Liver (tissue), 8 donors: ENCODE measurements at regions not wholly inside any gene's neighbourhood (a gene's known extent, or its start where the extent isn't known, plus 50 kb on each side); places are given as distances from the start of the nearest gene placed in this dataset.

Source experiments
- DNase-seq: peaks from one replicate; pipeline ENCODE4 v3.0.0-alpha.2; 2017; ENCODE audit warnings: low spot score
- H3K27ac ChIP-seq, 2 donors: one replicate each; pipeline ENCODE4 v1.7.0; 2013; ENCODE audit warnings: inconsistent platforms in 2 of 2, low read length in 2 of 2, control low read depth in 1 of 2, low read depth in 1 of 2, mild to moderate bottlenecking in 1 of 2
- H3K27me3 ChIP-seq, 4 donors: one replicate each; pipeline versions ENCODE4 v1.6.1 to v1.7.0; 2013; ENCODE audit warnings: low read length in 3 of 4, inconsistent platforms in 1 of 4, mild to moderate bottlenecking in 1 of 4, moderate library complexity in 1 of 4; ENCODE audit not compliant: control insufficient read depth in 4 of 4, insufficient read depth in 4 of 4
- H3K36me3 ChIP-seq, 4 donors: one replicate each; pipeline versions ENCODE4 v1.6.1 to v1.7.0; 2013; ENCODE audit warnings: low read length in 3 of 4, mild to moderate bottlenecking in 3 of 4, low read depth in 1 of 4, moderate library complexity in 1 of 4; ENCODE audit not compliant: control insufficient read depth in 4 of 4, insufficient read depth in 3 of 4
- H3K4me1 ChIP-seq, 4 donors: one replicate each; pipeline versions ENCODE4 v1.6.1 to v1.7.0; 2013; ENCODE audit warnings: low read length in 3 of 4, mild to moderate bottlenecking in 3 of 4, moderate library complexity in 1 of 4; ENCODE audit not compliant: control insufficient read depth in 4 of 4, insufficient read depth in 4 of 4
- H3K4me3 ChIP-seq, 3 donors: one replicate each; pipeline versions ENCODE4 v1.6.1 to v1.7.0; 2013; ENCODE audit warnings: low read length in 3 of 3, control low read depth in 1 of 3, low read depth in 1 of 3, mild to moderate bottlenecking in 1 of 3
- H3K9ac ChIP-seq, 2 donors: one replicate each; pipeline ENCODE4 v1.7.0; 2013; ENCODE audit warnings: low read length in 2 of 2, mild to moderate bottlenecking in 2 of 2, moderate library complexity in 2 of 2, control low read depth in 1 of 2, low read depth in 1 of 2
- H3K9me3 ChIP-seq, 4 donors: one replicate each; pipeline versions ENCODE4 v1.6.1 to v1.7.0; 2013; ENCODE audit warnings: low read length in 3 of 4; ENCODE audit not compliant: control insufficient read depth in 4 of 4
- ATF3 ChIP-seq: IDR thresholded peaks from 2 replicates; pipeline ENCODE4 v1.6.1; 2016; ENCODE audit warnings: antibody characterized with exemption
- CTCF ChIP-seq: fragments of 150-350 bp; IDR thresholded peaks from 2 replicates; pipeline ENCODE4 v1.5.1; 2017; ENCODE audit warnings: improper control_type of control experiment, low read depth, low read length; ENCODE audit not compliant: missing input control
- EGR1 ChIP-seq, 2 donors: IDR thresholded peaks; 2 replicates each; pipeline ENCODE4 v1.6.1; 2016 to 2018; ENCODE audit warnings: antibody characterized with exemption in 2 of 2, low read depth in 2 of 2
- FOXA1 ChIP-seq: IDR thresholded peaks from 2 replicates; pipeline ENCODE4 v1.6.1; 2016; ENCODE audit warnings: antibody characterized with exemption
- FOXA2 ChIP-seq: IDR thresholded peaks from 2 replicates; pipeline ENCODE4 v1.6.1; 2016; ENCODE audit warnings: antibody characterized with exemption
- GABPA ChIP-seq, 2 donors: IDR thresholded peaks in 1 of 2; conservative IDR thresholded peaks in 1 of 2; 2 replicates each; pipeline ENCODE4 v1.6.1; 2016; ENCODE audit warnings: antibody characterized with exemption in 2 of 2, mild to moderate bottlenecking in 1 of 2, moderate library complexity in 1 of 2
- HNF4A ChIP-seq, 2 donors: conservative IDR thresholded peaks; 2 replicates each; pipeline ENCODE4 v1.6.1; 2016; ENCODE audit warnings: antibody characterized with exemption in 2 of 2, mild to moderate bottlenecking in 2 of 2
- HNF4G ChIP-seq: IDR thresholded peaks from 2 replicates; pipeline ENCODE4 v1.6.1; 2016; ENCODE audit warnings: antibody characterized with exemption
- JUND ChIP-seq, 2 donors: IDR thresholded peaks; 2 replicates each; pipeline ENCODE4 v1.6.1; 2016; ENCODE audit warnings: antibody characterized with exemption in 2 of 2
- NR2F2 ChIP-seq: IDR thresholded peaks from 2 replicates; pipeline ENCODE4 v1.6.1; 2016; ENCODE audit warnings: antibody characterized with exemption
- RAD21 ChIP-seq, 2 donors: IDR thresholded peaks; 2 replicates each; pipeline ENCODE4 v1.6.1; 2016; ENCODE audit warnings: antibody characterized with exemption in 2 of 2, mild to moderate bottlenecking in 2 of 2
- REST ChIP-seq: IDR thresholded peaks from 2 replicates; pipeline ENCODE4 v1.6.1; 2016; ENCODE audit warnings: antibody characterized with exemption, mild to moderate bottlenecking
- RXRA ChIP-seq, 2 donors: IDR thresholded peaks; 2 replicates each; pipeline ENCODE4 v1.6.1; 2017 to 2018; ENCODE audit warnings: antibody characterized with exemption in 2 of 2, mild to moderate bottlenecking in 1 of 2
- SP1 ChIP-seq: IDR thresholded peaks from 2 replicates; pipeline ENCODE4 v1.6.1; 2018; ENCODE audit warnings: antibody characterized with exemption, mild to moderate bottlenecking
- TAF1 ChIP-seq: conservative IDR thresholded peaks from 2 replicates; pipeline ENCODE4 v1.6.1; 2016; ENCODE audit warnings: antibody characterized with exemption, mild to moderate bottlenecking
- YY1 ChIP-seq: IDR thresholded peaks from 2 replicates; pipeline ENCODE4 v1.6.1; 2016; ENCODE audit warnings: antibody characterized with exemption, mild to moderate bottlenecking
- ZBTB33 ChIP-seq: IDR thresholded peaks from 2 replicates; pipeline ENCODE4 v1.6.1; 2016; ENCODE audit warnings: antibody characterized with exemption
- WGBS: extraction: QIAGEN DNeasy Blood & Tissue Kit; methylation state at CpG from one replicate; pipeline ENCODE4 v1.1.7; 2013; 5-methylcytosine and 5-hydroxymethylcytosine counted together
- TF ChIP-seq, protein P1 (sequence below): IDR thresholded peaks from 2 replicates; pipeline ENCODE4 v1.6.1; 2016; ENCODE audit warnings: antibody characterized with exemption
- donor health status: healthy.
- donor health status: healthy.
- donor health status: healthy.
- donor health status: healthy.
- donor health status: healthy.

GRCh38 chr2:9124231-9124741, 82.3 kb upstream of the ASAP2 start:
- peaks cover 0 to 2% (median 0%) of the 10 kb centered on the region in 4 donors for H3K9me3 ChIP-seq
- H3K27ac ChIP-seq, result no peak overlapping the region
- no peak overlapping the region for H3K9ac ChIP-seq
- WGBS, result 71% methylated on average over 14 of the region's 14 CpGs
- TF ChIP-seq YY1 (no peak), NR2F2 (peak; percentile 58)
- H3K4me3 ChIP-seq, result no peak overlapping the region
- H3K27me3 ChIP-seq, result no peaks in the 10 kb centered on the region
- H3K4me1 ChIP-seq, result no peaks in the 10 kb centered on the region
- no peaks in the 10 kb centered on the region for H3K36me3 ChIP-seq
- DNase-seq, result no peak

DNA sequence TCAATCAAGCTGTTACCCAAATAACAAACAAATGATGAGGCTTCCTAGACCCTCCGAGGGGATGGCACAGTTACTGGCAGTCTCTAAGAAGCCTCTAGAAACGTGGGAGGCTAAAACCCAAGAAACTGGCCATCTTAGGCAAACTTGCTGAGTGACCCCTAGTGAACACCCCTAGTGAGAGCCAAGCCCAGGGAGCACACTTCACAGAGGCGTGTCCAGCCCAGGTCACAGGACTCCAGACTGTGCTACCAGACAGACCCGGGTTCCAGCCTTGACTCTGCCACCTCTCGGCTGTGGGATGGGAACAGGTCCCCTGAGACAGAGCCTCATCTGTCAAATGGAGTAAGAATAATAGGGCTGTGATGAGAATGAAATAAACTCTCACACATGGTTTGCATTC, 83.5 kb upstream of the ASAP2 start:
- WGBS, result 81% methylated on average over 5 of the region's 5 CpGs
- Histone ChIP-seq H3K9ac (no peak overlapping the region), H3K36me3 (no peaks in the 10 kb centered on the region), H3K9me3 (peaks cover 0 to 2% (median 0%) of the 10 kb centered on the region in 4 donors), H3K4me3 (no peak overlapping the region), H3K4me1 (no peaks in the 10 kb centered on the region), H3K27me3 (no peaks in the 10 kb centered on the region), H3K27ac (no peak overlapping the region)
- no peak for DNase-seq
- no peak for TF ChIP-seq NR2F2
- no peak for TF ChIP-seq REST
- TF ChIP-seq YY1, result no peak
- no peak for TF ChIP-seq RAD21 (IDR thresholded peaks at IDR 0.05)
- TF ChIP-seq CTCF, result no peak
- TF ChIP-seq EGR1 (IDR thresholded peaks at IDR 0.05; ENCODE audit: low read depth in 2 of 2), result no peak
- TF ChIP-seq ATF3, result no peak
- no peak for TF ChIP-seq RXRA (IDR thresholded peaks at IDR 0.05)
- TF ChIP-seq HNF4A (conservative IDR thresholded peaks at IDR 0.05), result no peak
- TF ChIP-seq SP1, result no peak
- TF ChIP-seq, protein P1, sequence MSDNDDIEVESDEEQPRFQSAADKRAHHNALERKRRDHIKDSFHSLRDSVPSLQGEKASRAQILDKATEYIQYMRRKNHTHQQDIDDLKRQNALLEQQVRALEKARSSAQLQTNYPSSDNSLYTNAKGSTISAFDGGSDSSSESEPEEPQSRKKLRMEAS, result no peak
- no peak for TF ChIP-seq FOXA1
- TF ChIP-seq ZBTB33, result no peak
- TF ChIP-seq JUND (IDR thresholded peaks at IDR 0.05), result no peak
- no peak for TF ChIP-seq HNF4G
- TF ChIP-seq TAF1, result no peak
- TF ChIP-seq GABPA (IDR thresholded peaks at IDR 0.05 in 1 of 2, conservative IDR thresholded peaks at IDR 0.05 in 1 of 2), result no peak
- no peak for TF ChIP-seq FOXA2
